ENCODE measurements at regions not wholly inside any gene's neighbourhood (a gene's known extent, or its start where the extent isn't known, plus 50 kb on each side); places are given as distances from the start of the nearest gene placed in this dataset.
A peak's percentile ranks its signal among the peaks of the same experiment; 100 is the strongest.

GRCh38 chr14:53391156-53391555, 238.0 kb upstream of the DDHD1 start:
- CTCF ChIA-PET = no interaction called here
- H3K27ac ChIP-seq = no peak overlapping the region
- no peak for TF ChIP-seq CTCF (conservative IDR thresholded peaks at IDR 0.05; ENCODE audit: low read depth)
- POLR2A ChIA-PET (ENCODE audit: low non-redundant PET) = no interaction called here
- peak; percentile 47 for DNase-seq (ENCODE audit: low spot score)

- H3K27ac ChIP-seq = no peak overlapping the region
- ChIA-PET POLR2A (ENCODE audit: low non-redundant PET) (no interaction called here), CTCF (interaction anchor here (0.6 kb wide), 2 partner anchors 494 to 1124 kb away, joined by 3 read pairs; no protein-coding TSS in a partner anchor)
- TF ChIP-seq CTCF (conservative IDR thresholded peaks at IDR 0.05; ENCODE audit: low read depth) = no peak
- peak; percentile 27 for DNase-seq (ENCODE audit: low spot score)
Measured at GRCh38 chr14:53390008-53390407, 236.9 kb upstream of the DDHD1 start.

GRCh38 chr14:53389202-53389601, 236.1 kb upstream of the DDHD1 start:
- TF ChIP-seq CTCF (conservative IDR thresholded peaks at IDR 0.05; ENCODE audit: low read depth) = no peak

GRCh38 chr14:53386362-53386761, 233.2 kb upstream of the DDHD1 start:
- no peak for TF ChIP-seq CTCF (conservative IDR thresholded peaks at IDR 0.05; ENCODE audit: low read depth)
- CTCF ChIA-PET = no interaction called here
- DNase-seq (ENCODE audit: low spot score) = no peak
- POLR2A ChIA-PET (ENCODE audit: low non-redundant PET) = no interaction called here
- no peak overlapping the region for H3K27ac ChIP-seq

More at GRCh38 chr14:53389202-53389601, 236.1 kb upstream of the DDHD1 start:
- POLR2A ChIA-PET (ENCODE audit: low non-redundant PET) = no interaction called here
- no peak overlapping the region for H3K27ac ChIP-seq
- DNase-seq (ENCODE audit: low spot score) = no peak
- CTCF ChIA-PET = interaction anchor here (0.6 kb wide), 3 partner anchors 10 to 495 kb away, joined by 3 read pairs; no protein-coding TSS in a partner anchor

GRCh38 chr14:53384536-53384935, 231.4 kb upstream of the DDHD1 start:
- CTCF ChIA-PET = interaction anchor here (0.5 to 1.0 kb wide), 2 partner anchors 46 to 420 kb away, joined by 3 to 6 read pairs; no protein-coding TSS in a partner anchor
- TF ChIP-seq CTCF (conservative IDR thresholded peaks at IDR 0.05; ENCODE audit: low read depth) = no peak
- no peak overlapping the region for H3K27ac ChIP-seq
- POLR2A ChIA-PET (ENCODE audit: low non-redundant PET) = no interaction called here
- DNase-seq (ENCODE audit: low spot score) = no peak

GRCh38 chr14:53384073-53384472, 230.9 kb upstream of the DDHD1 start:
- CTCF ChIA-PET = interaction anchor here (0.5 to 1.0 kb wide), 4 partner anchors 47 to 419 kb away, joined by 3 to 6 read pairs (median 3); no protein-coding TSS in a partner anchor
- no peak for TF ChIP-seq CTCF (conservative IDR thresholded peaks at IDR 0.05; ENCODE audit: low read depth)

More at GRCh38 chr14:53384073-53384472, 230.9 kb upstream of the DDHD1 start:
- peak; percentile 9 for DNase-seq (ENCODE audit: low spot score)
- no peak overlapping the region for H3K27ac ChIP-seq
- POLR2A ChIA-PET (ENCODE audit: low non-redundant PET) = no interaction called here
